Fibroblast of lung (primary cell): ENCODE measurements at regions not wholly inside any gene's neighbourhood (a gene's known extent, or its start where the extent isn't known, plus 50 kb on each side); places are given as distances from the start of the nearest gene placed in this dataset.
"Not testable (repeated sequence)": the region's sequence is repeated elsewhere in the genome, so short reads cannot be mapped to it uniquely, and the experiment has no call there.

ENCODE experiments used
- DNase-seq, 2 donors: peaks; one replicate each; pipeline versions ENCODE4 v3.0.0 to v3.0.0-alpha.2; 2010; ENCODE audit warnings: low read depth in 2 of 2
- H2AFZ ChIP-seq: 2 replicates; pipeline ENCODE4 v1.5.1; 2012; ENCODE audit warnings: low read length, control low read depth, inconsistent platforms
- H3K27ac ChIP-seq: 2 replicates; pipeline ENCODE4 v1.5.1; 2011; ENCODE audit warnings: low read length, control low read depth; ENCODE audit not compliant: insufficient read depth
- H3K27me3 ChIP-seq: 2 replicates; pipeline ENCODE4 v1.5.1; 2011; ENCODE audit warnings: mild to moderate bottlenecking, low read length; ENCODE audit not compliant: control insufficient read depth, insufficient read depth
- H3K36me3 ChIP-seq: 2 replicates; pipeline ENCODE4 v1.5.1; 2011; ENCODE audit warnings: low read length; ENCODE audit not compliant: control insufficient read depth, insufficient read depth
- H3K4me1 ChIP-seq: 2 replicates; pipeline ENCODE4 v1.5.1; 2011; ENCODE audit warnings: low read length; ENCODE audit not compliant: control insufficient read depth, insufficient read depth; ENCODE audit errors: extremely low read depth
- H3K4me2 ChIP-seq: 2 replicates; pipeline ENCODE4 v1.5.1; 2011; ENCODE audit warnings: low read length, control low read depth; ENCODE audit not compliant: insufficient read depth; ENCODE audit errors: extremely low read depth
- H3K4me3 ChIP-seq, 4 experiments: fragments of 200-600 bp in 1 of 4; sonication (generic) in 1 of 4; replicated peaks in 1 of 4; 2 replicates each; pipeline ENCODE4 v1.5.1; 2011 to 2016; ENCODE audit warnings: low read length in 4 of 4, low read depth in 3 of 4, mild to moderate bottlenecking in 3 of 4, control low read depth in 2 of 4, inconsistent platforms in 1 of 4, mixed read lengths in 1 of 4; ENCODE audit not compliant: insufficient read depth in 1 of 4; ENCODE audit errors: control extremely low read depth in 1 of 4
- H3K79me2 ChIP-seq: 2 replicates; pipeline ENCODE4 v1.5.1; 2012; ENCODE audit warnings: mild to moderate bottlenecking, low read length, inconsistent platforms; ENCODE audit not compliant: control insufficient read depth, insufficient read depth
- H3K9ac ChIP-seq: 2 replicates; pipeline ENCODE4 v1.5.1; 2011; ENCODE audit warnings: mild to moderate bottlenecking, low read length, control low read depth; ENCODE audit not compliant: insufficient read depth
- H3K9me3 ChIP-seq: 2 replicates; pipeline ENCODE4 v1.5.1; 2012; ENCODE audit warnings: low read depth, low read length; ENCODE audit not compliant: control insufficient read depth, insufficient read depth
- H4K20me1 ChIP-seq: 2 replicates; pipeline ENCODE4 v1.5.1; 2011; ENCODE audit warnings: low read length; ENCODE audit not compliant: control insufficient read depth, insufficient read depth; ENCODE audit errors: extremely low read depth
- CTCF ChIP-seq, 2 donors: IDR thresholded peaks in 1 of 2; conservative IDR thresholded peaks in 1 of 2; 1 replicate in 1 of 2; 2 replicates in 1 of 2; pipeline ENCODE4 v1.5.1; 2011 to 2012; ENCODE audit warnings: low read length in 2 of 2, control low read depth in 1 of 2, inconsistent platforms in 1 of 2, low read depth in 1 of 2, mild to moderate bottlenecking in 1 of 2
- EZH2 ChIP-seq: IDR thresholded peaks from 2 replicates; pipeline ENCODE4 v1.5.1; 2012; ENCODE audit warnings: low read length, control low read depth, mild to moderate bottlenecking; ENCODE audit errors: missing control alignments

- H3K9me3 ChIP-seq, H2AFZ ChIP-seq, H3K9ac ChIP-seq, H3K4me2 ChIP-seq, H4K20me1 ChIP-seq, H3K4me3 ChIP-seq, H3K27me3 ChIP-seq, H3K79me2 ChIP-seq, H3K4me1 ChIP-seq, H3K27ac ChIP-seq, H3K36me3 ChIP-seq: not testable (repeated sequence)
- peak in 1 of 2 donors; percentile 70 for DNase-seq
Measured at GRCh38 chr7:32668387-32669097, 173.3 kb downstream of the AVL9 start.

GRCh38 chr7:32667586-32667985 is 172.3 kb downstream of the AVL9 start:
- not testable (repeated sequence) for H4K20me1 ChIP-seq, H3K27me3 ChIP-seq, H3K4me2 ChIP-seq, H3K79me2 ChIP-seq, H2AFZ ChIP-seq, H3K36me3 ChIP-seq, H3K4me3 ChIP-seq, H3K9ac ChIP-seq, H3K9me3 ChIP-seq, DNase-seq, H3K27ac ChIP-seq, H3K4me1 ChIP-seq

- H3K9me3 ChIP-seq, H4K20me1 ChIP-seq, H3K9ac ChIP-seq, H2AFZ ChIP-seq, H3K27me3 ChIP-seq, H3K36me3 ChIP-seq, H3K4me1 ChIP-seq, H3K79me2 ChIP-seq, H3K4me3 ChIP-seq, H3K27ac ChIP-seq, H3K4me2 ChIP-seq, DNase-seq: not testable (repeated sequence)
Measured at GRCh38 chr7:32663805-32664211, 168.5 kb downstream of the AVL9 start.

GRCh38 chr7:32662509-32662908 is 167.2 kb downstream of the AVL9 start:
- H3K79me2 ChIP-seq, H3K27ac ChIP-seq, H3K4me3 ChIP-seq, H3K27me3 ChIP-seq, H2AFZ ChIP-seq, H3K36me3 ChIP-seq, H4K20me1 ChIP-seq, H3K9me3 ChIP-seq, H3K9ac ChIP-seq, H3K4me2 ChIP-seq, DNase-seq, H3K4me1 ChIP-seq: not testable (repeated sequence)

- Histone ChIP-seq H3K4me3 (no peak overlapping the region), H2AFZ (no peak overlapping the region), H3K4me1 (no peaks in the 10 kb centered on the region), H4K20me1 (no peaks in the 10 kb centered on the region), H3K36me3 (no peaks in the 10 kb centered on the region), H3K27me3 (no peaks in the 10 kb centered on the region), H3K27ac (no peak overlapping the region), H3K9me3 (no peaks in the 10 kb centered on the region), H3K4me2 (no peak overlapping the region), H3K79me2 (no peaks in the 10 kb centered on the region), H3K9ac (no peak overlapping the region)
- DNase-seq = no peak
- no peak for TF ChIP-seq CTCF (conservative IDR thresholded peaks at IDR 0.05 in 1 of 2, IDR thresholded peaks at IDR 0.05 in 1 of 2; ENCODE audit: low read depth in 1 of 2, low read length in 2 of 2)
- TF ChIP-seq EZH2 = no peak
Measured at GRCh38 chr7:32661929-32662328, 166.6 kb downstream of the AVL9 start.
